ENCODE measurements at regions not wholly inside any gene's neighbourhood (a gene's known extent, or its start where the extent isn't known, plus 50 kb on each side); places are given as distances from the start of the nearest gene placed in this dataset.

GRCh38 chr6:47112317-47112716, 70.2 kb upstream of the ADGRF1 start:
- DNase-seq: no peak

- no peak for DNase-seq
These were observed 69.6 kb upstream of the ADGRF1 start for GRCh38 chr6:47111685-47112084.

DNA sequence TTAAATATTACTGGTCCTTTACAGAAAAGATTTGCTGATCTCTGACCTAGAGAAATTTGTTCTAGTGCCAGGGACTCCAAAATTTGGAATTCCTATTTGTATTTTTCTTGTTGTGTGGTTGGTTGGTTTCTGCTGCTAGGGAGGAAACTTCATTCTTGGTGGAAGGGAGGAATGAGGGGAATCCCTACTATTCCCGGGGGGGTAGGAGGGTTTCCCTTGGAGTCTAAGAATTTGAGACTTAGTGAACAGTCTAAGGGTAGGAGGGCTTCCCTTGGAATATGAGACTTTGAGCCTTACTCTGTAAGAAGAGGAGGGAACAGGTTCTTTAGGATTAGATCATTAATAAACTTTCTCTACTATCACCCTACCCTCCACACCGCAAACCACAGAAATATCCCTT, 67.1 kb upstream of the ADGRF1 start:
- DNase-seq: no peak

GRCh38 chr6:47106721-47107197, 64.6 kb upstream of the ADGRF1 start:
- DNase-seq: no peak

GRCh38 chr6:47106216-47106615, 64.1 kb upstream of the ADGRF1 start:
- no peak for DNase-seq

- DNase-seq: no peak
These were observed 63.5 kb upstream of the ADGRF1 start for GRCh38 chr6:47105469-47106178.

DNA sequence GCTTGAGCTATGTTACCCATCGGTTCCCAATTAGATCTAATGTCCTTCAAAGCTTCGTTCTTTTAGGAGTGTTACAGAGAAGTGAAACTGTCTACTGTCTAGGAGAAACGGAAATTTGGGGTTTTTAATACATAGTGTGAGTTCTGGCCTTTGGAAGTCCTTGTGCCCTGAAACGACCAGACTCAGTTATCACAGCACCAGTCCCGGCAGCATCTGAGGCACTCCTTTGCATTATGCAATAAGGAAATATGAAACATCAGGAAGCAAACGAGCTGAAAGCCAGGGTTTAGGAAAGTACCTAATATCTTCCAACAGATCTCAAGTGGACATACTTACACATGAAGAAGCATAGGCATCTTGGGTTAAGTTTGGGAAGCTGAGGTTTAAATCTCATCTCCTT, 61.8 kb upstream of the ADGRF1 start:
- no peak for DNase-seq

GRCh38 chr6:47102331-47102730, 60.2 kb upstream of the ADGRF1 start:
- no peak for DNase-seq

DNA sequence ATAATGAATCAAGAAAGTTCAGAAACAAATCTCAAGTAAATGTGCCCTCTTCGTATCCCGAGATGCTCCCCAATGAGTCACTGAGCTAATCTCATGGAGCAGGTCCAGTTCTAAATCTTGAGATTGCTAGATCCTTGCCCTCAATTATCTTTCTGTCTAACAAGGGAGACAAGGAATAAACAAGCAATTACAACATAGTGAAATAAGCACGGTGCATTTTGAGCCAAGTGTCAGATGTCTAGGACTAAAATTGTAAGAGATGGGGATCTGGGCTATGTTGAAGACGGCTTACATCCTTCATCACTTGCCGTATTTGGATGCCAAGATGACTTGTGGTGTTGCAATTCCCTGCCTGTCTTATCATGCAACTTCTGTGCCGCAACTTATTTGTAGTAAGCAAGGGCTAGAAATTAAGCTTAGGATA, 56.5 kb upstream of the ADGRF1 start:
- DNase-seq: no peak

DNA sequence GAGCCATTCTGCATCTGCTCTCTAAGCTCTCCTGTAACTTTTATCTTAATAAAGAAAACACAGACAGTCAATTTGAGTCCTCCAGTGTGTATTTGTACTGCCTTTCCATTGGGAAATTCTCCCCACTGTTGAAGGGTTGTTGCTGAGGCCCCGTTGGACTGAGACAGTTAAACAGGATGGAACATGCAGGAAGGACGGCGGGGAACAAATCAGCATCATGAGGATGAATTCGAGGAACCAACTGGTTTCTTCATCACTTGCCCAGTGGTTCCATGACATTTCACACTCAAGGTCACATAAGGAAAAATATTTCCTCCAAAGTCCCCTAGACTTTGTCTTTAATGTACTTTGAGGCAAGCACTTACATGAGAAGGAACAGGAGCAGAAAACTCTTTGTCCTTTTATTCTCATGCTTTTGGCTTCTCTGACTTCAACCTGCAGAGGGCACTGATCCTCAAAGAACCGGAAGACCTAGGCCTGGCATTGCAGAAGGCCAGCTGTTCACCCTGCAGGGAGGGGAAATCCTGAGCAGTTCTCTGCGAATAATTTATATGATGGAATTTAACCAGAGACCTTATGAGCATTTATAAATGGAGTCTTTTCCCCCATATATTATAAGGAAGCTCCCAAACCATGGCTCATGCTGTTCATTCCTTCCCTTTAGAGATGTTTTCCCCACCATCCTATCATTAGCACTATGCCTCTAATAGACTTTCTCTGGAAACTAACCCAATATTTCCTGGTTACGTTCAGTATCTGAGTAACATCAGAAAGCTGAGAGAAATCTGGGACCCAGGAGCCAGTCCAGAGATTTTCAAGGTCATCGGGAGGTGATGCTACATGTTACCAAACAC, 55.2 kb upstream of the ADGRF1 start:
- peak; percentile 76 for DNase-seq

GRCh38 chr6:47096211-47096895, 54.2 kb upstream of the ADGRF1 start:
- no peak for DNase-seq

DNA sequence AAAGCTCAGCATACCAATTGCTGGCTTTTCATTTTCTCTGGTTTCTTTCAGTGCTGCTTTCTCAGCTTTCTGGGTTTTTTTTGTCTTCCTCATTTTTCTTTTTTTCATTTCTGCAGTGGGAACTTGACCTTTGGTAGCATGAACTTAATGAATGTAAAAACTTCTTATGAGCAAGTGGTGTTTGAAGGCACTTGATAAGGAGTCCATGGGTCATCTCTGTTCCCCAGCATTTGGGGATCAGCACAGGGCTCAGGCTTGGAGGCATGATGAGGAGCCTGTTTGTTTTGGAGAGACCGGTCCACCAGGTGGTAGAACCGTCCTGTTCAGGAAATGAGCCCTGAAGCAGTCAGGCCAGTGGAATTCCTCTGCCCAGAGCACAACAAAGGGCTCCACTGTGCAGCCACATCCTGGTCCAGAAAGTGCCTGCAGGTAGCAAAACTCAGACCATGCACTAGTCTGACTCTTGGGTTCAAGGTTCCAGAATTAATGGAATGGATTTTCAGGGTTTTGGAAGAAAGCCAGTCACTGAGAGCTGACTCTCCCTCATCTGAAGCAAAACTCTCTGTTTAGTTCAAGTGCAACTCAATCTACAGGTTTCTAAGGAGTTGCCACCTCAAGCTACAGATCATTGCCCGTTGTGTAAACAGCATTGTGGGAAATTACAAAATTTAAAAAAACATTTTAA, 52.3 kb upstream of the ADGRF1 start:
- no peak for DNase-seq

- DNase-seq: no peak
These were observed 51.0 kb upstream of the ADGRF1 start for GRCh38 chr6:47093169-47093568.

DNA sequence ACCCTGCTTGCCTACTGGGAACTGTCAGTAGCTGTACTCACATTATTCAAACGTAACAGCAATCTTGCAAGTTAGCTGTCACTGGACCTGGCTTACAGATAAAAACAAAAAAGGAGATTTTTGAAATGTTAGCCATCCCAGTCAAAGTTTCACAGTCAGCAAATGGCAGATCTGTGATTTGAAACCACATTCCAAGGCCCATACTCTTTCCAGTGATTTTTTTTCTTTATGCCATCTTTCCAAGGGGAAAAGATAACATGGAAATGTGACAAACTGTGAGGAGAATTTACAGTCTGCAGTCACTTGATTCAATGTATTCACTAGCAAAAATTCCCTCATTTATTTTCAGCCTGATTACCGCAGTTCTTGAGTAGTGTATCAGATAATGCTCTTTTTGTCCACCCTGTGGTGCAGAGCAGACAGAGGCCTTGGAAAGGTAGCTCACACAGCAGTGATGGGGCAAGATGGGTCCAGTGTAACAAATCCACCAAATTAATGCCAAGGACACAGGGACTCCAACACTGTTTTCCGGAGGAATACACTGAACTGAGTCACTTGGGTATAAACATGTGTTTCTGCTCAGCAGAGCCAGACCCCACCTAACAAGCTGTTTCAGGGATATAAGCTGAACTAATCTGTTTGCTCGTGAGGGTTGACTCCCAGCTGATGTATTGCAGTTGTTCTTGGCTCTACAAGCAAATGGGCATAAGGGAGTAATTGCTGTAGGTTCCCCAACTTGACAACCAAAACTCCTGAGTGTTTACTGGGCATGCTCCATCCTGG, 49.9 kb upstream of the ADGRF1 start:
- no peak for DNase-seq
